GM20431 (cell line): ENCODE measurements at regions not wholly inside any gene's neighbourhood (a gene's known extent, or its start where the extent isn't known, plus 50 kb on each side); places are given as distances from the start of the nearest gene placed in this dataset.
"Not testable (repeated sequence)": the region's sequence is repeated elsewhere in the genome, so short reads cannot be mapped to it uniquely, and the experiment has no call there.

Experiments
- in situ Hi-C: fragments of 300-500 bp; cut with MseI, MboI; formaldehyde crosslinking; loops from one replicate; pipeline ENCODE4 v1.15.0; 2020; ENCODE audit warnings: low sequenced_read_pairs; ENCODE audit not compliant: unreplicated experiment

DNA sequence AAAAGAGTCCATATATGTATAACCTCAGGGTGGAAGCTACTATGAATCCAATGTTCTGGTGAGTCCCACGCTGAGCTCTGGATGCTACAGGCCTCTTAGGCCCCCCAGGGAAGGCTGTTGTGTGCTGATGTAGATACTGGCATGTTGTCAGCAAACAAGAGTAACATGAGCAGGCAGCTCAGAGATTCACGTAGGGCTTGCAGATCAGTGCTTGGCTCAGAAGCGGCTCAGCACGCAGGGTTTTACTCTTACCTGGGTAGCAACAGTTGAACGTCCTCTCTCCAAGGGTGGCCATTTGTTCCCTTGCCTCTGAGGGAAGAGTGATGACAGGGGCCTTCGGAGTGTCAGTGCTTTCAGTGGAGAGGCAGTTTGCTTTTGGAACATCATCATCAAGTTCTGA lies 93.4 kb downstream of the ZFP64 start:
- in situ Hi-C loops, result loop anchor here (25.0 kb wide), 1 partner anchor 461 kb away; no protein-coding TSS in a partner anchor

DNA sequence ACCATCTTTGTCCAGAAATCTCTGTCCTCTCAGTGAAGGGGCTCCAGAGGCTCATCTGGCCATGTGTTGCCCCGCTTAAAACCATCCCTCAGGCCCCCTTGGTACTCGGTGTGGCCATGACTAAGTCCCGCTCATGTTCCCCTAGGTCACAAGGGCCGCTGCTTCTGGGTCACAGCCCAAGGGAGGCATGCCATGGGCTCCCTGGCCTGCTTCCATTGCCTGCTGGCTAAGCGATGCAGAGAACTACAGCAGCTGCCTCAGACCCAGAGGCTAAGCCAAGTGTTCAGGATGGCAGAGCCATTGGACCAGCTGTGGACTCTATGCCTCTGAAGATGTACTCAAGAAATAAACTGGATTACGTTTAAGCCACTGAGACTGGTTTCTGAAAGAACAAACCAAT lies 95.5 kb downstream of the ZFP64 start:
- in situ Hi-C loops, result loop anchor here (25.0 kb wide), 1 partner anchor 459 kb away; no protein-coding TSS in a partner anchor

DNA sequence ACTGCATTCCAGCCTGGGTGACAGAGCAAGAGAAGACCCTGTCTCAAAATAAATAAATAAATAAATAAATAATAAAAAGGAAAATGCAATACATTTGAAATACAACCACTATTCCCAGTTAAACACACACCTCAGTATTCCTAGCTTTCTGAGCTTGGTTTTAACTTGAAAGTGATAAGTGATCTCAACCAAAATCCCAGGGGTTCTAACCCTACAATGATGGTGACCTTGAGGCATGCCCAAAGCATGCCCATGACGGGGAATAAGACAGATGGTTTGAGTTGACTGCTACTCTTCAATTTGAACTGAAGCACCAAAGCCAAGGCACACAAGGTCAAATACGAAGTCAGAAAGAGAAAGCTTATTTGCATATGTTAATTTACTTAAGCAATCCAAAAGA lies 96.9 kb downstream of the ZFP64 start:
- in situ Hi-C loops, result loop anchor here (25.0 kb wide), 1 partner anchor 457 kb away; no protein-coding TSS in a partner anchor

DNA sequence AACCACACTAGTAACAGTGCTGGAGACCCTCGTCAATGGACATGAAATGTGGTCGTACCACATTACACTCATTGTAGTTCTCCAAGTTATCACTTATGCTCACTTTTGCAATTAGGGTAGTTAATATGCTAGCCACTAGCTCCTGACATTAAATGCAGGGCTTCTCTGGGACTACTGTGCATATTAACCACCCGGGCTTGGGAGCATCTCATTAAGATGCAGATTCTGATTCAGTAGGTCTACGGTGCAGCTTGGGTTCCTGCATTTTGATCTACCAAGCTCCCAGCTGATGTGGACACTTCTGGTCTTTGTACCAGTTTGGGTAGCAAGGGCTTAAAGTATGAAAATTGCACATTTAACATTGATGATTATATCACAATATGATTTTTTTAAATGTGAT lies 98.0 kb downstream of the ZFP64 start:
- in situ Hi-C loops, result loop anchor here (25.0 kb wide), 1 partner anchor 456 kb away; no protein-coding TSS in a partner anchor

DNA sequence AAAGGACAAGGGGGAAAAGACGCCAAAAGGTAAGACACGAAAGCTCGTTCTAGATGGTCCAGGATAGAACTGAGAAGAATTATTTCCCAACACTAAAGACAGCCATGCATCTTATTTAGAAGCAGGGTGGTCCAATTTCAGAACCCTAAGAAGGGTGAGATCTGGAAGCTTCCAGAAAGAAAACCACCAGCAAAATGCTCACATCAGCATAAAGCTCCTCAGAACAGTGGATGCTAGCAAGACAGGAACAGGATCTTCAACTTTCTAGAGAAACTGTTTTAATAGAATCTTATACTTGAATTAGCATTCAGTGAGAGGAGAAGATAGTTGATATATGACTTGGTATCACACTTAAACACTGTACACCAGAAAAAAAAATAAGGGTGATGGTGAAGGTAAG lies 101.5 kb downstream of the ZFP64 start:
- in situ Hi-C loops, result loop anchor here (25.0 kb wide), 1 partner anchor 453 kb away; no protein-coding TSS in a partner anchor

DNA sequence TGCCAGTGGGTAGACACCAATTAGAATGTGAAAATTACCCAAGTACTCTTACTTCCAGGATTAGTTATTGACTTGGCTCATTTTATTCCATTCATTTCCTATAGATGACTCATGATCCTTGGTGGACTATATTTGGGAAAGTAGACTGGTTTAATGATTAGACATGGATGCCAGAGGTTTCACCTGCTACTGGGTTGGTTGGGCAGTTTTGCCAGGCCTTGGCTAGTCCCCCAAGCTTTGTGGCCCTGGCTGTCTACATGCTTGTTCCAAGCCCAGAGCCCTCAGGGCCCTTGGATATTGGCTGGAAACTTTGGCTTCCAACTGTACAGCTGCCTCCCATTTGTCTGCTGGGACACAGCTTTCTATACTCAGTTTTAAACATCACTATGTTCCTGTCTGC lies 104.1 kb downstream of the ZFP64 start:
- in situ Hi-C loops, result loop anchor here (25.0 kb wide), 1 partner anchor 450 kb away; no protein-coding TSS in a partner anchor

DNA sequence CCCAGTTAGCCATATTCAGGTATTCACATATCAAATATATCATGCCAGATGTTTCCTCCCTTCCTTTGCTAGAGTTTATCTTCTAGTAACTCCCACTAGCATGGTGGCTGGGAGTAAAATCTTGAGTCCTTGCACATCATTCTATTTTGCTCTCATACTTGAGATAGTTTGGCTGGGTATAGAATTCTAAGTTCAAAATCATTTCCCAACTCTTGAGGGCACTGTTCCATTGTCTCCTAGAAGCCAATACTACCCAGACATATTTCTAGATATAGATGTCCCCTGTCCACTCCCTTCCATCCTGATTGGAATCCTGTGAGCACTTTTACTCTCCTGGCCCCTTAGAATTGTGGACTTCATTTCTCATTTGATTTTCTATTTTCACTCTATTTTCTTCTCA lies 104.7 kb downstream of the ZFP64 start:
- in situ Hi-C loops, result loop anchor here (25.0 kb wide), 1 partner anchor 450 kb away; no protein-coding TSS in a partner anchor

DNA sequence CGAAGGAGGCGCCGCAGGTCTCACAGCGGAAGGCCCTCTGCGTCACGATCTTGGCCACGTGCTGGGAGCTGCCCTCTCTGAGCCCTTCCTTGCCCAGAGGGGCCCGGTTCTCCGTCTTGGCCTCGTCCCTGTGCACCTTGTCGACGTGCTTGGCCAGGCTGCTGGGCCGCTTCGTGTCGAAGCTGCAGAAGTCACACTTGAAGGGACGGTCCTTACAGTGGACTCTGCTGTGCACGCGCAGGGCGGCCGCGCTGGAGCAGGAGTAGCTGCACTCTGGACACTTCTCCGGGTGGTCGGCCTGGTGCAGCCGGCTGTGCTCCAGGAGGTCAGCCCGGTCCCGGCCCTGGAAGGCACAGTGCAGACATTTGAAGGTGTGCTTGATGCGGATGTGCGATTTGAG lies 106.9 kb downstream of the ZFP64 start:
- in situ Hi-C loops, result loop anchor here (25.0 kb wide), 1 partner anchor 447 kb away; no protein-coding TSS in a partner anchor

DNA sequence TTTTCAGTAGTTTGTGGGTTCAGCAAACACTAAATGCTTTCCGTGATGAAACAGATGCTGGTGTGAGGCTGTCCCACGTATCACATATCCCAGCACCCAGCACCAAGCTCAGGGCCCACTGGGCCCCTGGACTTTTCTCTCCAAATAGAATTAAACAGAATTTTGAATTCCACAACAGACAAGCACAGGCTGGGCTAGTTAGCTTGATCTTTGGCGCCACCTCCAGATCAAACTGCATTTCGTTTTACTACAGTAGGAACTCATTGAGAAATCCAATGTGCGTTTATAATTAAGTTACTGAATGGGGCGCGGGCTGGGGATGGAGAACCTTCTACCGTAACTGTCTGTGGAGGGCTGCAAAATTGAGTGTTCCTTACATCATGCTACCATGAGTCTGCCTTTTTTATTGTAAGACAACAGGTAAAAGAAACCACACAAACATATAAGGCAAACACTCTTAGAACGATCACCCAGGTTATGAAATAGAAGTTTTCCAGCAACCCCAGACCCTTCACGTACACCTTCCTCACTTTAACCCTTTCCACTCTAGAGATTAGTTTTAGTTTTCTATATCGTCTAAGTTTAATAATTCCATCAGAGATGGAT lies 107.8 kb downstream of the ZFP64 start:
- in situ Hi-C loops, result loop anchor here (25.0 kb wide), 1 partner anchor 446 kb away; no protein-coding TSS in a partner anchor

DNA sequence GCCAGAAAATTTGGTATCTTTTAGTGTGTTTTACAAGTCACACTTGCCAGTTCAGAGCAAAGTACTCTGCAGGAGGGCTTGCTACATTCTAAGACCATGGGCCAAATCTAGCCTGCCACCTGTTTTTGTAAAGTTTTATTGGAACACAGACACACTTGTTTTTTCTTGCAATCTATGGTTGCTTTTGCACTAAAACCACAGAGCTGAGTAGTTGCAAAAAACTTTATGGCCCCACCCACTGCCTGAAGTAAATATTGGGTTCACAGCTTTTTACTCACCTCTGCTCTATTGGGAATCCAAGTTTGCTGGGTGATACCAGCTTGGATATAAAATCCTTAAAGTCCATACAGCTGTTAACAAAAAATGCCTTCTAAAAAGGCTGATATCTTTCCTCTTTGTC lies 109.0 kb downstream of the ZFP64 start:
- in situ Hi-C loops, result loop anchor here (25.0 kb wide), 1 partner anchor 445 kb away; no protein-coding TSS in a partner anchor

DNA sequence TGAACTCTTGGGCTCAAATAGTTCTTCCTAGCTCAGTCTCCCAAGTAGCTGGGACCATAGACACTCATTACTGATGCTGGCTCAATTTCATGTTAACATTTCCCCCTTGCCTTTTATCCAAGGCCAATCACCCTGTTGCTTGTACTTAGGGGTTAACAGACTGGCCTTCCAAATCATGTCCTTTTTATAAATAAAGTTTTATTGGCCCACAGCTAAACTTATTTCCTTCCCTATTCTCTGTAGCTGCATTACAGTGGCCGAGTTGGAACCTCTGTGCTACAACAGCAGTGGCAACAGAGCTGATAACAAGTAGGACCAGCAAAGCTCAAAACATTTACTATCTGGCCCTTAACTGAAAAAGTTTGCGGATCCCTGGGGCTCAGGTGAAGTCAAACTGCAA lies 109.8 kb downstream of the ZFP64 start:
- in situ Hi-C loops, result loop anchor here (25.0 kb wide), 1 partner anchor 444 kb away; no protein-coding TSS in a partner anchor

DNA sequence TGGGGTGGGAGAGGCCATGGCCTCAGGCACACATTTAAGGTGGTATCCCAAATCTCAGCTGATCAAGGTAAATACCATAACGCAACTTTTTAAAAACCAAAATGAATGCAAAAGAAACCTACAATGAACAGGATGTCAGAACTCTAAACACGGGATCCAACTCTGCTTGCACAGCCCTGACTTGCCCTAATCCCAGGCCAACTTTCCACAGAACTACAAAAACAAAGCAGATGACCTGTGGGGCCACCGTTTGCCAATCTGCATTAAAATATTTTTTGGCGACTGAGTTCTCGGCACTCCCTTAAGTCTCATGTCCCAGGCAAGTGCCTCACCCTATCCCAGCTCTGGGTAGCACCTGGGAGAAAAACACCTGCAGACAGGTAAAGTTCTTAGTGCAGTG lies 110.5 kb downstream of the ZFP64 start:
- in situ Hi-C loops, result loop anchor here (25.0 kb wide), 1 partner anchor 444 kb away; no protein-coding TSS in a partner anchor

DNA sequence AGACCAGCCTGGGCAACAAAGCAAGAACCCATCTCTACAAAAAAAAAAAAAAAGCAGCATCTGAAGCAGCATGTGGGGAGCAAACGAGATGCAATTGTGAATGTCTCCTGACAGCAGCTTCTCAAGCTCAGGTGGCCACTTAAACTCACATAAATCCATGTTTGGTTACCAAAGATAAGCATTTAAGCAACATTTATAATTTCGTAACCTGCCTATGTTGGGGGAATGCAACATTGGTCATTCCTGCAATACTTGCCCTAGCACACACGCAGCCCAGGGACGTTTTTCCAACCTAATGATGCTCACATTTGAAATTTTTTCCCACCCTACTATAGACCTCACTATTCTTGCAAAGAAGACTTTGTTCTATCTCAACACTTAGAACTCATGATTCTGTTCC lies 113.3 kb downstream of the ZFP64 start:
- in situ Hi-C loops, result loop anchor here (25.0 kb wide), 1 partner anchor 441 kb away; no protein-coding TSS in a partner anchor

DNA sequence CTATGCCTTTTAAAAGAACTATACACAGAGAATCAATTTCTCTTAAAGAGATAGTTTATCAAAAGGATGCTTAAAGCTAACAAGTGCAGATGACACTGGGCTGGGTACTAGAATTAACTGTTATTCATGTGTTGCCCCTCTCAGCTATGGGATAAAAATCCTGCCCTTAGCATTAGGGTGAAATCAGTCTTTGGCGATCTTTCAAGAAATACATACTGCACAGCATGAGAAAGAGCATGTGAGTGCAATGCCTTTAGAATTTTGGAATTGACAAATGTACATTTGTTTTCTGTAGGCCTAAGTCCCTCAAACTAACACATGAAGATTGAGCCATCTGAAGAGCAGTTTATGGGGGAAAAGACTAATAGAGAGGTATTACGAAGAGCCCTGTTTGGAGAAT lies 115.4 kb downstream of the ZFP64 start:
- in situ Hi-C loops, result loop anchor here (25.0 kb wide), 1 partner anchor 439 kb away; no protein-coding TSS in a partner anchor

DNA sequence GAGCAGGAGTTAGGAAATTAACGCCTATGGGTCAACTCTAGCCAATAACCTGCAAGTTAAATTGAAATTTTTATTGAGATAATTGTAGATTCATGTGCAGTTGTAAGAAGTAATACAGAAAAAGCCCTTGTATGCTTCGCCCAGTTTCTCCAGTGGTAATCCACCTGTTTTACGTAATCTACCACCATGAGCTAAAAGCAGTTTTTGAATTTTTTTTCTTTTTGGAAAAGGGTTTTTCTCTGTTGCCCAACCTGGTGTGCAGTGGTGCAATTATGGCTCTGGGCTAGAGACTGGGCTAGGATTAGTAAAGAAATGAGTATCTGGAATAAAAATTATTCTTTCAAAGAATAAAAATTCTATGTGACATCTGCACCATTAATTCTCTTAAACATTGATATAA lies 116.2 kb downstream of the ZFP64 start:
- in situ Hi-C loops, result loop anchor here (25.0 kb wide), 1 partner anchor 438 kb away; no protein-coding TSS in a partner anchor

DNA sequence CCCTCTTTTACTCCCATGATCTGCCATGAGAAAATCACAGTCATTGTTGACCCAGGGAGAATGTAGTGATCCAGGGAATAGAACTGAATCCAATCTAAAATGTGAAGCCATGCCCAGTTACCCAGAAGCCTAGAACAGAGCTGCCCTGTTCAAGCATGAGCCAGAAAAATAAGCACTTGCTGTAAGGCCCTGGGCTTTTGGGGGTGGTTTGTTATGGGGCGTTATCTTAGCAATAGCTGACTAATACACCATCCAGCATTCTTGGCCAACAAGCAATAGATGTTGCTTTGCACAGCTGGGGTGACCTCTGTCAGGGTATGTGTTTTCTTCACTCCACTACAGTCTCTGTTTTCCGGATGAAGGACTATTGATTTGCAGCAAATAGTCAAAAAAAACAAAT lies 120.4 kb downstream of the ZFP64 start:
- in situ Hi-C loops, result no loop called here

DNA sequence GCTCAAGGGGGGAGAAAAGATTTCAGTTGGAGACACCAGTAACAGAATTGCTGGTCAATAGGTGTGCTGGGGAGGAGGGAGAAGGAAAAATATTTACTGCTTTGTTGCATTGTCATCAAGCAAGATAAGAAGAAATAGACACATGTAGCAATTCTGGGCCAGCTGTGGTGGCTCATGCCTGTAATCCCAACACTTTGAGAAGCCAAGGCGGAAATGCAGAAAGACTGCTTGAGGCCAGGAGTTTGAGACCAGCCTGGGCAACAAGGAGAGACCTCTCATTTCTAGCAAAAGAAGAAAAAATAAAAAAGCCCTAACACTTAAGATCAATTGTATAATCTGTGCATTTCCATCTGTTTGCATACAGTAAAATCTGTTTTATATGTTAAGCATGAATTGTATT lies 126.6 kb downstream of the ZFP64 start:
- in situ Hi-C loops, result no loop called here

DNA sequence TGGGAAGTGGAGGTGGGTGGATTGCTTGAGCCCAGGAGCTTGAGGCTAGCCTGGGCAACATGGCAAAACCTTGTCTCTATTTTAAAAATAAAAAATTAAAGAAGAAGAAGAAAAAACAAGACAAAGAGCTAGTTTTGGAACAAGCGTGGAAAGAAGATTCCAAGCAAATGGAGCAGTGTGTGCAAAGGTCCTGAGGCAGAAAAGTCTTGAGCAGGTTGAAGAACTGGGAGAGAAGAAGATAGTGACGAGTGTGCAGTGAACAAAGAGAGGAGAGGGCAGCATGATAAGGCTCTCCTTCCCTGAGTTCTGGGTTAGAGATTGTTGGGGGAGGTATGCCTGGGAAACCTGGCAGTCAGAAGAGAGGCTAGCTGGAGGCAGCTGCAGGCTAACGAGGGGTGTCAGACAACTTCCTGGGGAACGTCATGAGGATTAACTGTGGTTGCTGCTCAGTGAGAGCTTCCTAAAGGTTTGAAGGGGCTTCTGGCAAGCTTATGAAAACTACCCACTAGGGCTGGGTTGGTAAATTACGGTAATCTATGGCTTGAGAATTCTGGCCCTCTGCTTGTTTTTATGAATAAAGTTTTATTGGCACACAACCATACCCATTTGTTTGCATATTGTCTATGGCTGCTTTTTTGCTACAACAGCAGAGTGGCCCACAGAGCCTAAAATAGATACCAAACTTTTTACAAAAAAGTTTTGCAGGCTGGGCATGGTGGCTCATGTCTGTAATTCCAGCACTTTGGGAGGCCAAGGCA lies 128.9 kb downstream of the ZFP64 start:
- in situ Hi-C loops, result no loop called here

DNA sequence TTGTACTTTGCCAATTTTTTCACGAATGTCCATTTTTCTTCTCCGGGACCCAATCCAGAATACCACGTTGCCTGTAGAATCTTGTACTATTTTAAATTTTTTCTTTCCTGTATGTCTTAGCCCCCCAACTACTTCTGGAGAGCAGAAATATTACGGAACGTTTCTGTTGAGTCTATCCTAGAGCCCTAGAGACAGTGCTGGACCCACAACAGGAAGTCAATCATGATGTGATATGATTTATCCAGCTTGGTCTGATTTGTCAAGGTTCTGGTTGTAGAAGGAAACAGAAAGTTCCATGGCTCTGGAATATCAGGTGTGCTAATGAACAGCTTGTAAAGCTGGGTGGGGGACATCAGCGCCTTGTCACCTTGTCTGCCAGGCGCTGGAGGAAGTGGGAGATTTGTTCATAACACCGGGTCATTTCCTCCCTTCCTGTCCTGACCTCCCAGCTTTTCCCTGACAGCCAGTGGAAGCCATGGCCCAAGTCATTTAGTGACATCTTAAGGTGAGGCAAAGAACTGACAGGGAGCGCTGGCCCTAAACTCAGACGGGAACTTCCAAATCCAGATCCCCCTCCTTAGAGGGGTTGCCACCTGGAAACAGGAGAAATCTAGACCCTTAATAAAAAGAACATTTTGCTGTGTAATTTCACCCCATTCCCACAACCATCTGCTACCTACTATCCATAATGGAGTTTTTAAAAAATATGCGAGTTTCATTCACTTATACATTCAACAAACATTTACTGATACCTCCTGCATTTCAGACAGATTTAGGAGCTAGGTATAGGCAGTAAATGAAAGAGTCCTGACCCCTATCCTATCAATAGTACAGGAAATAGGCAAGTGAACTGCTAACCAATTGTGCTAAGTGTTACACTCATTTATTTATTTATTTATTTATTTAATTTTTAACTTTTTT lies 130.5 kb downstream of the ZFP64 start:
- in situ Hi-C loops, result no loop called here

DNA sequence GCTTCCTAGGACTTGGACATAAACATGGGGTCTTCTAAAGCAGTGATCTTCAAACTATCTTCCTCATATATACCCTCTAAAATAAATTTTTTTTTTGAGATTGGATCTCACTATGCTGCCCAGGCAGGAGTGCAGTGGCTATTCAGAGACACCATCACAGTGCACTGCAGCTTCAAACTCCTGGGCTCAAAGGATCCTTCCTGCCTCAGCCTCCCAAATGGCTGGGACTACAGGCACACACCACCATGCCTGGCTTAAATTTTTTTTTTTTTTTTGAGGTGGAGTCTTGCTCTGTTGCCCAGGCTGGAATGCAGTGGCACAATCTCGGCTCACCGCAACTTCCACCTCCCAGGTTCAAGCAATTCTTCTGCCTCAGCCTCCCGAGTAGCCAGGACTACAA lies 134.4 kb downstream of the ZFP64 start:
- in situ Hi-C loops, result not testable (repeated sequence)
